Mesendoderm (in vitro differentiated cells): ENCODE measurements at regions not wholly inside any gene's neighbourhood (a gene's known extent, or its start where the extent isn't known, plus 50 kb on each side); places are given as distances from the start of the nearest gene placed in this dataset.

Source experiments
- DNase-seq: peaks from one replicate; pipeline ENCODE4 v3.0.0; 2013
- H2AK5ac ChIP-seq: 2 replicates; pipeline ENCODE4 v1.6.1; 2013; ENCODE audit warnings: low read length, inconsistent platforms
- H2BK120ac ChIP-seq: 2 replicates; pipeline ENCODE4 v1.6.1; 2013; ENCODE audit warnings: low read depth, mild to moderate bottlenecking, low read length, moderate library complexity, mixed read lengths
- H2BK15ac ChIP-seq: replicated peaks from 2 replicates; pipeline ENCODE4 v1.6.1; 2013; ENCODE audit warnings: low read depth, mild to moderate bottlenecking, moderate library complexity
- H2BK5ac ChIP-seq: 2 replicates; pipeline ENCODE4 v1.6.1; 2013; ENCODE audit warnings: low read length, inconsistent platforms
- H3K18ac ChIP-seq: 2 replicates; pipeline ENCODE4 v1.6.1; 2013; ENCODE audit warnings: mild to moderate bottlenecking, low read length, mixed read lengths
- H3K23ac ChIP-seq: one replicate; pipeline ENCODE4 v1.6.1; 2013; ENCODE audit warnings: low read length
- H3K27ac ChIP-seq: 2 replicates; pipeline ENCODE4 v1.5.1; 2013; ENCODE audit warnings: low read depth, mild to moderate bottlenecking, inconsistent platforms, low read length, moderate library complexity
- H3K27me3 ChIP-seq: 2 replicates; pipeline ENCODE4 v1.6.1; 2013; ENCODE audit warnings: low read length, control low read depth, mild to moderate bottlenecking, inconsistent platforms; ENCODE audit not compliant: insufficient read depth, poor library complexity
- H3K36me3 ChIP-seq: 2 replicates; pipeline ENCODE4 v1.6.1; 2013; ENCODE audit warnings: low read length, inconsistent platforms; ENCODE audit not compliant: control insufficient read depth, insufficient read depth
- H3K4ac ChIP-seq: one replicate; pipeline ENCODE4 v1.6.1; 2013; ENCODE audit warnings: low read depth, mild to moderate bottlenecking, low read length, moderate library complexity
- H3K4me1 ChIP-seq: 2 replicates; pipeline ENCODE4 v1.6.1; 2013; ENCODE audit warnings: low read depth, low read length, inconsistent platforms; ENCODE audit not compliant: control insufficient read depth
- H3K4me2 ChIP-seq: 2 replicates; pipeline ENCODE4 v1.6.1; 2013; ENCODE audit warnings: low read length
- H3K4me3 ChIP-seq: 2 replicates; pipeline ENCODE4 v1.5.1; 2013; ENCODE audit warnings: mild to moderate bottlenecking, low read length
- H3K56ac ChIP-seq: one replicate; pipeline ENCODE4 v1.6.1; 2013; ENCODE audit warnings: low read length
- H3K79me1 ChIP-seq: 2 replicates; pipeline ENCODE4 v1.6.1; 2013; ENCODE audit warnings: low read length, inconsistent platforms
- H3K79me2 ChIP-seq: 2 replicates; pipeline ENCODE4 v1.6.1; 2013; ENCODE audit warnings: mild to moderate bottlenecking, low read length; ENCODE audit not compliant: control insufficient read depth, insufficient read depth
- H3K9ac ChIP-seq: 2 replicates; pipeline ENCODE4 v1.6.1; 2013; ENCODE audit warnings: low read length, inconsistent platforms
- H4K5ac ChIP-seq: one replicate; pipeline ENCODE4 v1.6.1; 2013; ENCODE audit warnings: low read length
- H4K8ac ChIP-seq: one replicate; pipeline ENCODE4 v1.6.1; 2013; ENCODE audit warnings: low read depth, mild to moderate bottlenecking, control low read depth, low read length, moderate library complexity
- WGBS: extraction: QIAGEN DNeasy Blood & Tissue Kit; methylation state at CpG from one replicate; pipeline ENCODE4 v1.1.7; 2013; ENCODE audit warnings: low lambda C conversion rate, missing lambda C conversion rate; ENCODE audit not compliant: insufficient coverage; ENCODE audit errors: extremely low coverage; 5-methylcytosine and 5-hydroxymethylcytosine counted together

DNA sequence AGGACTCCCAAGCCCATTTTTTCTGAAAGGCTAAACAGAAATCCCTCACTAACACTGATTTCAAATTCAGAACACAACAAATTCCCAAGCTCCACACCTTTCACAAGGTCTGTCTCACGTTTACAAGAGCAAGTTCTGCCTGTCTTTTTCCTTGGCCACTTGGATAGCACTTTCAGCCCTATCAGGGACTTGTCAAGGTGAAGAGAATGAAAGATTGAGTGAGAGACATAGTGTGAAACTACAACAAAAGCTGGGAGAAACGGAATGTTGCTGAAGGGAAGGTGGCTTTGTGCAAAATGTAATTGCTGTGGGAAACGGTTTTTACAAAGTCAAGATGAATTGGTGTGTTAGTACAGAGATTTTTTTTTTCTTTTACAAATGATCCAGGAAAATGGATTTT, 89.4 kb upstream of the GATA6 start:
- H3K4me3 ChIP-seq: no peak overlapping the region
- peak overlapping the region; percentile 71 for H3K56ac ChIP-seq
- WGBS: no CpG with 5 or more reads among the region's 3 CpGs
- H2BK5ac ChIP-seq: peak overlapping the region; percentile 99
- DNase-seq: peak; percentile 95
- H4K8ac ChIP-seq: no peak overlapping the region
- no peak overlapping the region for H2BK15ac ChIP-seq
- no peaks in the 10 kb centered on the region for H3K27me3 ChIP-seq
- no peak overlapping the region for H2BK120ac ChIP-seq
- H3K79me2 ChIP-seq: no peaks in the 10 kb centered on the region
- H3K4me2 ChIP-seq: no peak overlapping the region
- no peaks in the 10 kb centered on the region for H3K79me1 ChIP-seq
- H3K4ac ChIP-seq: no peak overlapping the region
- H3K23ac ChIP-seq: no peak overlapping the region
- no peaks in the 10 kb centered on the region for H3K36me3 ChIP-seq
- peak overlapping the region; percentile 48 for H3K27ac ChIP-seq
- peaks cover 9% of the 10 kb centered on the region for H3K4me1 ChIP-seq
- peak overlapping the region; percentile 40 for H3K9ac ChIP-seq
- no peak overlapping the region for H4K5ac ChIP-seq
- no peak overlapping the region for H2AK5ac ChIP-seq
- H3K18ac ChIP-seq: peak overlapping the region; percentile 0

DNA sequence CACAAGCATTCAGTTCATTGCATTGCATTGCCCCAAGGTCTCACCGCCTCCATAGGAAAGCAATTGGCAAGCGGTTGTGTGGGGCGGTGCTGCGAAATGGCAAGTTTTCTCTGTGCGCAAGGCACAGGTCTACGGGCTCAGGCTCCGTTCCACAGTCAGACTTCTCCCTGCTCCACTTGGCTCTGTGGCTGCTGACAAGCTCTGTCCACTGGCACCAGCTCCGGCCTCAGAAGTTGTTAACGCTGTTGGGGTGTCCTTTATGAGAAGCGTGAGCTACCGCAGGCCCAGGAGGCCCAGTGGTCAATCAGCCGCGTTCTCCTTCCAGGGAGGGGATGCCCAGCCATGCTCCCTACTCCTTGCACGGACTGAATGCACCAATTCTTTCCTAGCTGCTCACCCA, 87.0 kb upstream of the GATA6 start:
- no peak overlapping the region for H3K4me2 ChIP-seq
- no peaks in the 10 kb centered on the region for H3K36me3 ChIP-seq
- no peak overlapping the region for H3K23ac ChIP-seq
- H3K9ac ChIP-seq: no peak overlapping the region
- no peaks in the 10 kb centered on the region for H3K79me1 ChIP-seq
- H3K27ac ChIP-seq: no peak overlapping the region
- peak overlapping the region; percentile 46 for H2BK120ac ChIP-seq
- no peak for DNase-seq
- no peak overlapping the region for H3K18ac ChIP-seq
- peak overlapping the region; percentile 95 for H2AK5ac ChIP-seq
- no peak overlapping the region for H4K8ac ChIP-seq
- no peaks in the 10 kb centered on the region for H3K27me3 ChIP-seq
- H2BK15ac ChIP-seq: no peak overlapping the region
- peaks cover 9% of the 10 kb centered on the region for H3K4me1 ChIP-seq
- no CpG with 5 or more reads among the region's 14 CpGs for WGBS
- peak overlapping the region; percentile 81 for H3K56ac ChIP-seq
- H3K79me2 ChIP-seq: no peaks in the 10 kb centered on the region
- H3K4me3 ChIP-seq: no peak overlapping the region
- H3K4ac ChIP-seq: peak overlapping the region; percentile 56
- no peak overlapping the region for H4K5ac ChIP-seq
- H2BK5ac ChIP-seq: peak overlapping the region; percentile 88

DNA sequence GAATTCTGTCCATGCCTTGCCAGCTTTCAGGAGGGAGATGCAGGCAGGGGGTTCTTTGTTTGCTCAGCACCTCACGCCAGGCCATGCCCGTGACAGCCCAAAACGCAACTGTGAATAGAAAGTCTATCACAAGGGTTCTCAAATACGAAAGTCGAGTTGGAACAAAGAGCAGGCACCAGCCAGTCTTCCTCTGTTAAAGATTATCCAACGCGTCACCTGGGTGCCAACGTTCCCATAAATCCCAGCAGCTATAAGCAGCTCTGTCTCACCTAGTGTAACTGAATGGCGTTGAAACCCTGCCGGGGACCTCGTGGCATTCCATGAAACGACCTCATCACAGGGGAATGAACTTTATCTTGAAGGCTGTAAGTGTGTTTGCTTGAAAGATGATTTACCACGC, 84.8 kb upstream of the GATA6 start:
- H3K4me2 ChIP-seq: no peak overlapping the region
- H3K4me1 ChIP-seq: peaks cover 9% of the 10 kb centered on the region
- no CpG with 5 or more reads among the region's 13 CpGs for WGBS
- no peak overlapping the region for H2AK5ac ChIP-seq
- H3K23ac ChIP-seq: no peak overlapping the region
- no peaks in the 10 kb centered on the region for H3K79me2 ChIP-seq
- H2BK5ac ChIP-seq: peak overlapping the region; percentile 8
- no peak overlapping the region for H3K9ac ChIP-seq
- H4K5ac ChIP-seq: no peak overlapping the region
- H2BK15ac ChIP-seq: no peak overlapping the region
- H3K4ac ChIP-seq: peak overlapping the region; percentile 41
- no peak overlapping the region for H4K8ac ChIP-seq
- DNase-seq: peak; percentile 92
- no peak overlapping the region for H2BK120ac ChIP-seq
- H3K27me3 ChIP-seq: no peaks in the 10 kb centered on the region
- H3K79me1 ChIP-seq: no peaks in the 10 kb centered on the region
- no peak overlapping the region for H3K18ac ChIP-seq
- no peaks in the 10 kb centered on the region for H3K36me3 ChIP-seq
- peak overlapping the region; percentile 6 for H3K56ac ChIP-seq
- no peak overlapping the region for H3K4me3 ChIP-seq
- H3K27ac ChIP-seq: no peak overlapping the region

DNA sequence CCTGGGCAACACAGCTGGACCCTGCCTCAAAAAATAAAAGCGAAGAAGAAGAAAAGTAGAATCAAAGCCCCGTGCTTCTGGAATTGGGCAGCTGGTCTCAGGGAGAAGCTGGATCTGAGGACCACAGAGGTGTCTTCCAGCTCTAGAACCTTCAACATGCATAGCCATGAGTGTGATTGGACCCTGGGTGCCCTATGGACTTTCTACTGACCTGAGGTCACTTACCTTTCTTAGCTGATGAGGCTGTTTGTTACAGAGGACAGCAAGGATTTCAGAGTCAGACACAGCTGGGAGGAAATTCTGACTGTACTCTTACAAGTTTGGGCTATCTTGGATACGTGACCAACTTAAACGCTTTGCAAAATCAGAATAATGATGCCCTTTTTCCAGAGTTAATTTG, 82.4 kb upstream of the GATA6 start:
- Histone ChIP-seq H4K8ac (no peak overlapping the region), H3K4me3 (no peak overlapping the region), H2AK5ac (no peak overlapping the region), H3K27me3 (no peaks in the 10 kb centered on the region), H3K23ac (no peak overlapping the region), H3K9ac (no peak overlapping the region), H4K5ac (no peak overlapping the region), H3K79me2 (no peaks in the 10 kb centered on the region), H3K27ac (no peak overlapping the region), H3K56ac (peak overlapping the region; percentile 6), H3K4me1 (peaks cover 7% of the 10 kb centered on the region), H2BK15ac (no peak overlapping the region), H3K18ac (peak overlapping the region; percentile 44), H2BK5ac (no peak overlapping the region), H3K79me1 (no peaks in the 10 kb centered on the region), H3K36me3 (no peaks in the 10 kb centered on the region), H3K4me2 (no peak overlapping the region), H3K4ac (no peak overlapping the region), H2BK120ac (no peak overlapping the region)
- WGBS: no CpG with 5 or more reads among the region's 4 CpGs
- DNase-seq: no peak

DNA sequence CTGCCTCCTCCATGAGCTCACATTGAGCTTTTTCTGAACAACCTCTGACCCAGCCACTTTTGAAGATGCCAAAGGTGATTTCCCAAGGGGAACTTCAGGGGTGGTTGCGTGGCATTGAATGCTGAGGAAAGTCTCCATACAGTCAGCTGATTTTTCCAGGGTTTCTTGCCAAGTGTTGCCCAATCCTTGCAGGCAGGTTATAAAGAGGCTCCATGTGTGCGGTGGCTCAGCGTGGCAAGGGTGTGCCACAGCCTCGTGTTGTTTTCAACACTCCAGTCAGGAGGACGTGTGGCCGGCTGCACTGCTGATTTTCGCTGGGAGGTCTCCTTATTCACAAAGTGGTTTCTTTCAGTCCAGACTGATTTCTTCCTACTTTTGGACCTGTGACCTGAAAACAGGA, 81.4 kb upstream of the GATA6 start:
- no peak overlapping the region for H3K9ac ChIP-seq
- no peaks in the 10 kb centered on the region for H3K27me3 ChIP-seq
- H3K79me1 ChIP-seq: no peaks in the 10 kb centered on the region
- no CpG with 5 or more reads among the region's 7 CpGs for WGBS
- no peak overlapping the region for H3K56ac ChIP-seq
- H3K23ac ChIP-seq: no peak overlapping the region
- no peaks in the 10 kb centered on the region for H3K36me3 ChIP-seq
- no peak overlapping the region for H4K8ac ChIP-seq
- H3K4me2 ChIP-seq: no peak overlapping the region
- H3K4me3 ChIP-seq: no peak overlapping the region
- no peak overlapping the region for H2BK15ac ChIP-seq
- no peaks in the 10 kb centered on the region for H3K79me2 ChIP-seq
- H3K4ac ChIP-seq: no peak overlapping the region
- H3K4me1 ChIP-seq: peaks cover 7% of the 10 kb centered on the region
- no peak for DNase-seq
- H2BK5ac ChIP-seq: no peak overlapping the region
- H4K5ac ChIP-seq: no peak overlapping the region
- no peak overlapping the region for H3K18ac ChIP-seq
- H3K27ac ChIP-seq: no peak overlapping the region
- no peak overlapping the region for H2BK120ac ChIP-seq
- no peak overlapping the region for H2AK5ac ChIP-seq

DNA sequence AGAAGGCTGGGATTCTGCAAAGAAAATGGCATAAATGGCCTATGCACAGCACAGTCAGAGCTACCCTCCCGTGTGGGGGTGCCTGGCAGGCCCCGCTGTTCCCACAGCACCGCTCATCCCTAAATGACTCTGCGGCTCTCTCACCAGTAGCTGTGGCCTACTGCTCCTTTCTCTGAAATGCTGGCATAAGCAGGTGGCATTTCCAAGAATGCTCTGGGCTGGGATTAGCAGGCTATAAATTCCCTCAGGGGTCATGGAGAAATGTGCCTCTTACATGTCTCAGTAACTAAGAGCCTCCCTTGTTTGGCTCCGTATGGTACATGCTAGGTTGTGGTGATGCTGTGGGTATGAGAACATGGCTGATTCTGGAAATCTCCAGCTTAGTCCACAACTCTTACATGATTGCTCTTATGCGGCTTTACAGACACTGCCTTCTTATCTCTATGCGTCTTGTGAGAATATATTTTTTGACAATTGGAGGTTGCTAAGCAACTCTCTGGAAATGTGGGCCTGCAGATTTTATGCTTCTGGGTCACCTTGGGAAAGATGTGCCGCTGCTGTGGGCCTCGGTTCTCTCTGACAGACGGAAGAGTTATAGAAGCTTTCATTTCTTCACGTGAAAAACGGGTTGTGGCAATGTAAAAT, 80.3 kb upstream of the GATA6 start:
- DNase-seq: no peak
- no peaks in the 10 kb centered on the region for H3K36me3 ChIP-seq
- no peak overlapping the region for H3K4me2 ChIP-seq
- no peak overlapping the region for H2BK15ac ChIP-seq
- no peak overlapping the region for H3K23ac ChIP-seq
- peak overlapping the region; percentile 22 for H2AK5ac ChIP-seq
- H3K79me1 ChIP-seq: no peaks in the 10 kb centered on the region
- WGBS: no CpG with 5 or more reads among the region's 12 CpGs
- no peak overlapping the region for H4K8ac ChIP-seq
- no peak overlapping the region for H2BK120ac ChIP-seq
- H2BK5ac ChIP-seq: no peak overlapping the region
- H3K18ac ChIP-seq: peak overlapping the region; percentile 7
- no peak overlapping the region for H4K5ac ChIP-seq
- no peak overlapping the region for H3K56ac ChIP-seq
- no peaks in the 10 kb centered on the region for H3K27me3 ChIP-seq
- H3K4ac ChIP-seq: no peak overlapping the region
- H3K4me3 ChIP-seq: no peak overlapping the region
- no peak overlapping the region for H3K9ac ChIP-seq
- no peak overlapping the region for H3K27ac ChIP-seq
- no peaks in the 10 kb centered on the region for H3K79me2 ChIP-seq
- H3K4me1 ChIP-seq: peaks cover 6% of the 10 kb centered on the region
